ENCODE measurements at regions not wholly inside any gene's neighbourhood (a gene's known extent, or its start where the extent isn't known, plus 50 kb on each side); places are given as distances from the start of the nearest gene placed in this dataset.

- CTCF ChIA-PET: no interaction called here
- FAIRE-seq (no peak), DNase-seq (ENCODE audit: low read depth, low spot score) (no peak)
- H3K27ac ChIP-seq (ENCODE audit: insufficient read depth, low read depth, low read length): no peak overlapping the region
- no peaks in the 10 kb centered on the region for H3K9me3 ChIP-seq (replicated peaks; ENCODE audit: control insufficient read depth, insufficient read depth, low read length)
- no peaks in the 10 kb centered on the region for H3K36me3 ChIP-seq (ENCODE audit: control insufficient read depth in 2 of 2, extremely low read depth in 1 of 2, insufficient read depth in 2 of 2, low read length in 2 of 2)
- H3K79me2 ChIP-seq (ENCODE audit: control insufficient read depth, insufficient read depth, low read length): no peaks in the 10 kb centered on the region
- H3K9me1 ChIP-seq (replicated peaks; ENCODE audit: control insufficient read depth, extremely low read depth, insufficient read depth, low read length): no peaks in the 10 kb centered on the region
- no peaks in the 10 kb centered on the region for H3K27me3 ChIP-seq (ENCODE audit: control insufficient read depth in 2 of 2, insufficient read depth in 2 of 2, low read length in 2 of 2)
- BruUV-seq (replicated peaks): no TSS peak
- H3K9ac ChIP-seq (replicated peaks; ENCODE audit: extremely low read depth, insufficient read depth, low read length): no peak overlapping the region
- dilution Hi-C loops (cut with MboI; ENCODE audit: extremely low pct_ligation_motif_present, low sequenced_read_pairs) (no loop called here), intact Hi-C loops (cut with micrococcal nuclease) (no loop called here)
- POLR2A ChIA-PET: no interaction called here
- no peaks in the 10 kb centered on the region for H4K20me1 ChIP-seq (replicated peaks; ENCODE audit: control insufficient read depth, extremely low read depth, insufficient read depth, low read length)
- H3K4me2 ChIP-seq (ENCODE audit: insufficient read depth, low read length): no peak overlapping the region
- TF ChIP-seq MYC (IDR thresholded peaks at IDR 0.05; ENCODE audit: low read depth, low read length) (no peak), EZH2 (IDR thresholded peaks at IDR 0.05; ENCODE audit: borderline replicate concordance, low read depth, low read length, severe bottlenecking) (no peak), FOS (IDR thresholded peaks at IDR 0.05; ENCODE audit: borderline replicate concordance, insufficient read depth, low read length) (no peak), GATA2 (IDR thresholded peaks at IDR 0.05; ENCODE audit: insufficient read depth, insufficient read length, low read depth, low read length) (no peak), POLR2A (IDR thresholded peaks at IDR 0.05; ENCODE audit: low read depth, low read length) (no peak), POLR2AphosphoS5 (IDR thresholded peaks at IDR 0.05; ENCODE audit: insufficient read depth, low read depth, low read length) (no peak), JUN (IDR thresholded peaks at IDR 0.05; ENCODE audit: borderline replicate concordance, insufficient read depth, insufficient read length, low read depth) (no peak), CTCF (IDR thresholded peaks at IDR 0.05; ENCODE audit: extremely low read depth in 1 of 2, insufficient read depth in 1 of 2, low read depth in 1 of 2, low read length in 2 of 2) (no peak)
- TF ChIP-seq, protein P1, sequence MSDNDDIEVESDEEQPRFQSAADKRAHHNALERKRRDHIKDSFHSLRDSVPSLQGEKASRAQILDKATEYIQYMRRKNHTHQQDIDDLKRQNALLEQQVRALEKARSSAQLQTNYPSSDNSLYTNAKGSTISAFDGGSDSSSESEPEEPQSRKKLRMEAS (IDR thresholded peaks at IDR 0.05; ENCODE audit: insufficient read depth, insufficient read length): no peak
- H3K4me3 ChIP-seq (replicated peaks in 1 of 3; ENCODE audit: insufficient read depth in 1 of 3, low read depth in 1 of 3, low read length in 3 of 3): no peak overlapping the region
- no peak overlapping the region for H2AFZ ChIP-seq (ENCODE audit: low read depth, low read length)
- H3K4me1 ChIP-seq (ENCODE audit: control insufficient read depth, extremely low read depth, insufficient read depth, low read length): no peaks in the 10 kb centered on the region
Observed at GRCh38 chr11:28535677-28536076, 427.5 kb downstream of the METTL15 start.
